B cell (primary cell): ENCODE measurements at regions not wholly inside any gene's neighbourhood (a gene's known extent, or its start where the extent isn't known, plus 50 kb on each side); places are given as distances from the start of the nearest gene placed in this dataset.

Experiments used
- ATAC-seq: fragments of 200-7000 bp; cut with Tn5 transposase; one replicate; pipeline ENCODE4 v1.10.0; 2021; ENCODE audit warnings: low read depth, mild to moderate bottlenecking, moderate number of reproducible peaks, moderate library complexity
- CTCF ChIA-PET: fragments of 350-600 bp; sonication (Branson Sonifier 250); formaldehyde crosslinking; loops from one replicate; lab custom pipeline; 2021; ENCODE audit warnings: antibody characterized with exemption, inconsistent platforms; lab: Charles Lee
- POLR2A ChIA-PET: fragments of 350-600 bp; sonication (Branson Sonifier 250); formaldehyde crosslinking; loops from one replicate; lab custom pipeline; 2021; ENCODE audit warnings: antibody characterized with exemption; lab: Charles Lee
- DNase-seq: peaks from one replicate; pipeline ENCODE4 v3.0.0; 2013
- H2AFZ ChIP-seq: 2 replicates; pipeline ENCODE4 v1.6.1; 2012; ENCODE audit warnings: mild to moderate bottlenecking, low read depth, low read length; ENCODE audit not compliant: insufficient read depth, poor library complexity, severe bottlenecking
- H3K27ac ChIP-seq, 2 donors: 1 replicate in 1 of 2; 2 replicates in 1 of 2; pipeline ENCODE4 v1.5.1; 2012 to 2013; ENCODE audit warnings: low read length in 2 of 2, mild to moderate bottlenecking in 2 of 2, moderate library complexity in 1 of 2
- H3K27me3 ChIP-seq, 4 experiments: fragments of 200-600 bp in 1 of 4; sonication (generic) in 1 of 4; replicated peaks in 1 of 4; 1 replicate in 2 of 4; 2 replicates in 2 of 4; pipeline versions ENCODE4 v1.6.1 to v1.7.0; 2013 to 2016; ENCODE audit warnings: low read length in 3 of 4, mild to moderate bottlenecking in 2 of 4, mixed read lengths in 1 of 4, moderate library complexity in 1 of 4; ENCODE audit not compliant: insufficient read depth in 4 of 4, control insufficient read depth in 3 of 4; ENCODE audit errors: control extremely low read depth in 1 of 4
- H3K36me3 ChIP-seq, 2 experiments: replicated peaks in 1 of 2; 1 replicate in 1 of 2; 2 replicates in 1 of 2; pipeline versions ENCODE4 v1.6.1 to v1.7.1; 2013; ENCODE audit warnings: low read length in 1 of 2; ENCODE audit not compliant: insufficient read depth in 2 of 2, control insufficient read depth in 1 of 2; ENCODE audit errors: control extremely low read depth in 1 of 2, extremely low read depth in 1 of 2
- H3K4me1 ChIP-seq, 2 donors: fragments of 200-600 bp in 1 of 2; sonication (generic) in 1 of 2; 1 replicate in 1 of 2; 2 replicates in 1 of 2; pipeline versions ENCODE4 v1.5.1 to v1.6.1; 2013 to 2017; ENCODE audit warnings: low read length in 2 of 2; ENCODE audit not compliant: control insufficient read depth in 2 of 2, insufficient read depth in 2 of 2
- H3K4me2 ChIP-seq: replicated peaks from 2 replicates; pipeline ENCODE3; 2012; ENCODE audit warnings: mild to moderate bottlenecking, low read depth, low read length; ENCODE audit not compliant: poor library complexity, severe bottlenecking
- H3K4me3 ChIP-seq, 5 experiments: fragments of 200-600 bp in 1 of 5; sonication (generic) in 1 of 5; 1 replicate in 3 of 5; 2 replicates in 2 of 5; pipeline versions ENCODE4 v1.5.1 to v1.7.0; 2011 to 2016; ENCODE audit warnings: low read length in 4 of 5, mild to moderate bottlenecking in 4 of 5, low read depth in 2 of 5, control low read depth in 1 of 5, moderate library complexity in 1 of 5; ENCODE audit not compliant: insufficient read depth in 1 of 5; ENCODE audit errors: control extremely low read depth in 1 of 5, extremely low read depth in 1 of 5
- H3K79me2 ChIP-seq: fragments of 200-600 bp; sonication (generic); one replicate; pipeline ENCODE4 v1.6.0; 2016; ENCODE audit warnings: low read length; ENCODE audit not compliant: control insufficient read depth, insufficient read depth
- H3K9ac ChIP-seq: fragments of 200-600 bp; sonication (generic); 2 replicates; pipeline ENCODE4 v1.6.1; 2017; ENCODE audit warnings: mild to moderate bottlenecking, low read length, moderate library complexity
- H3K9me3 ChIP-seq, 3 donors: one replicate each; pipeline versions ENCODE4 v1.6.1 to v1.7.1; 2013; ENCODE audit warnings: low read length in 2 of 3; ENCODE audit not compliant: control insufficient read depth in 2 of 3, insufficient read depth in 1 of 3; ENCODE audit errors: control extremely low read depth in 1 of 3
- H4K20me1 ChIP-seq: 2 replicates; pipeline ENCODE4 v1.6.0; 2012; ENCODE audit warnings: mild to moderate bottlenecking, low read length; ENCODE audit not compliant: insufficient read depth, control insufficient read depth, poor library complexity, severe bottlenecking
- H3K27ac Mint-ChIP-seq: one replicate; pipeline ENCODE4 v1.8.0; 2021; ENCODE audit warnings: mixed read lengths
- H3K27me3 Mint-ChIP-seq: one replicate; pipeline ENCODE4 v1.8.0; 2021; ENCODE audit warnings: mixed read lengths
- H3K4me1 Mint-ChIP-seq: one replicate; pipeline ENCODE4 v1.8.0; 2021; ENCODE audit warnings: mixed read lengths
- H3K4me3 Mint-ChIP-seq: one replicate; pipeline ENCODE4 v1.8.0; 2021; ENCODE audit warnings: mixed read lengths
- H3K9me3 Mint-ChIP-seq: one replicate; pipeline ENCODE4 v1.8.0; 2022; ENCODE audit warnings: mixed read lengths; ENCODE audit not compliant: insufficient read depth
- EZH2 ChIP-seq: IDR thresholded peaks from 2 replicates; pipeline ENCODE4 v1.6.1; 2012; ENCODE audit warnings: borderline replicate concordance, low read depth, mild to moderate bottlenecking, moderate library complexity, low read length; ENCODE audit not compliant: insufficient read depth, poor library complexity, severe bottlenecking
- WGBS: methylation state at CpG from one replicate; pipeline ENCODE4 v1.1.5; 2013; ENCODE audit warnings: missing lambda C conversion rate; ENCODE audit not compliant: insufficient coverage; 5-methylcytosine and 5-hydroxymethylcytosine counted together
- intact Hi-C: fragments of 100-400 bp; cut with micrococcal nuclease; formaldehyde crosslinking; loops from one replicate; pipeline ENCODE4 v1.10.0; 2022
- TF ChIP-seq, protein P1 (sequence below): fragments of 200-600 bp; IDR thresholded peaks from one replicate; pipeline ENCODE4 v1.8.0; 2022; ENCODE audit warnings: antibody characterized with exemption, mild to moderate bottlenecking

GRCh38 chrX:39176105-39176504 is 374.8 kb downstream of the MID1IP1 start:
- H4K20me1 ChIP-seq = no peaks in the 10 kb centered on the region
- WGBS = no CpG with 5 or more reads among the region's 4 CpGs
- H3K9ac ChIP-seq = no peak overlapping the region
- H3K4me1 Mint-ChIP-seq = peaks cover 2% of the 10 kb centered on the region
- H3K27me3 ChIP-seq = no peaks in the 10 kb centered on the region
- CTCF ChIA-PET = no interaction called here
- H3K27me3 Mint-ChIP-seq = no peaks in the 10 kb centered on the region
- no peak overlapping the region for H3K4me3 ChIP-seq
- intact Hi-C loops = no loop called here
- no peaks in the 10 kb centered on the region for H3K79me2 ChIP-seq
- H2AFZ ChIP-seq = no peak overlapping the region
- no peak overlapping the region for H3K27ac ChIP-seq
- POLR2A ChIA-PET = no interaction called here
- no peaks in the 10 kb centered on the region for H3K9me3 Mint-ChIP-seq
- no peak overlapping the region for H3K4me2 ChIP-seq
- H3K4me3 Mint-ChIP-seq = no peak overlapping the region
- H3K36me3 ChIP-seq = no peaks in the 10 kb centered on the region
- no peaks in the 10 kb centered on the region for H3K9me3 ChIP-seq
- no peak for ATAC-seq
- DNase-seq = no peak
- H3K27ac Mint-ChIP-seq = no peak overlapping the region
- no peak for TF ChIP-seq EZH2
- TF ChIP-seq, protein P1, sequence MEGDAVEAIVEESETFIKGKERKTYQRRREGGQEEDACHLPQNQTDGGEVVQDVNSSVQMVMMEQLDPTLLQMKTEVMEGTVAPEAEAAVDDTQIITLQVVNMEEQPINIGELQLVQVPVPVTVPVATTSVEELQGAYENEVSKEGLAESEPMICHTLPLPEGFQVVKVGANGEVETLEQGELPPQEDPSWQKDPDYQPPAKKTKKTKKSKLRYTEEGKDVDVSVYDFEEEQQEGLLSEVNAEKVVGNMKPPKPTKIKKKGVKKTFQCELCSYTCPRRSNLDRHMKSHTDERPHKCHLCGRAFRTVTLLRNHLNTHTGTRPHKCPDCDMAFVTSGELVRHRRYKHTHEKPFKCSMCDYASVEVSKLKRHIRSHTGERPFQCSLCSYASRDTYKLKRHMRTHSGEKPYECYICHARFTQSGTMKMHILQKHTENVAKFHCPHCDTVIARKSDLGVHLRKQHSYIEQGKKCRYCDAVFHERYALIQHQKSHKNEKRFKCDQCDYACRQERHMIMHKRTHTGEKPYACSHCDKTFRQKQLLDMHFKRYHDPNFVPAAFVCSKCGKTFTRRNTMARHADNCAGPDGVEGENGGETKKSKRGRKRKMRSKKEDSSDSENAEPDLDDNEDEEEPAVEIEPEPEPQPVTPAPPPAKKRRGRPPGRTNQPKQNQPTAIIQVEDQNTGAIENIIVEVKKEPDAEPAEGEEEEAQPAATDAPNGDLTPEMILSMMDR = no peak
- H3K4me1 ChIP-seq = no peaks in the 10 kb centered on the region

- Mint-ChIP-seq H3K27ac (no peak overlapping the region), H3K9me3 (no peaks in the 10 kb centered on the region), H3K27me3 (peaks cover 19% of the 10 kb centered on the region), H3K4me3 (no peak overlapping the region), H3K4me1 (no peaks in the 10 kb centered on the region)
- ChIA-PET POLR2A (no interaction called here), CTCF (no interaction called here)
- Histone ChIP-seq H3K9ac (no peak overlapping the region), H4K20me1 (no peaks in the 10 kb centered on the region), H3K4me3 (no peak overlapping the region), H3K9me3 (peaks cover 0 to 5% (median 0%) of the 10 kb centered on the region in 3 donors), H2AFZ (no peak overlapping the region), H3K4me1 (no peaks in the 10 kb centered on the region), H3K27me3 (no peaks in the 10 kb centered on the region), H3K27ac (no peak overlapping the region), H3K79me2 (no peaks in the 10 kb centered on the region), H3K36me3 (no peaks in the 10 kb centered on the region), H3K4me2 (no peak overlapping the region)
- intact Hi-C loops = no loop called here
- no peak for ATAC-seq
- WGBS = no CpG with 5 or more reads among the region's 1 CpG
- DNase-seq = no peak
- TF ChIP-seq EZH2 = no peak
- TF ChIP-seq, protein P1 = no peak
Observed at GRCh38 chrX:39189431-39189830, 388.2 kb downstream of the MID1IP1 start.
